KMS-11 (cell line): ENCODE measurements at regions not wholly inside any gene's neighbourhood (a gene's known extent, or its start where the extent isn't known, plus 50 kb on each side); places are given as distances from the start of the nearest gene placed in this dataset.

Experiments used
- H2AFZ ChIP-seq: fragments of 200-600 bp; sonication (generic); 2 replicates; pipeline ENCODE4 v1.6.1; 2016; ENCODE audit warnings: antibody characterized with exemption, mixed run types, low read depth
- H3K27ac ChIP-seq: fragments of 200-600 bp; sonication (generic); 2 replicates; pipeline ENCODE4 v1.6.1; 2016; ENCODE audit warnings: mild to moderate bottlenecking, mixed run types
- H3K27me3 ChIP-seq: fragments of 200-600 bp; sonication (generic); 2 replicates; pipeline ENCODE4 v1.6.1; 2017; ENCODE audit warnings: mild to moderate bottlenecking, low read depth, mixed run types, moderate library complexity; ENCODE audit not compliant: insufficient read depth
- H3K36me3 ChIP-seq: fragments of 200-600 bp; sonication (generic); 2 replicates; pipeline ENCODE4 v1.6.1; 2017; ENCODE audit warnings: mild to moderate bottlenecking, mixed run types; ENCODE audit not compliant: insufficient read depth
- H3K4me1 ChIP-seq: fragments of 200-600 bp; sonication (generic); 2 replicates; pipeline ENCODE4 v1.6.1; 2016; ENCODE audit warnings: mild to moderate bottlenecking, low read depth, mixed run types; ENCODE audit not compliant: poor library complexity, severe bottlenecking
- H3K4me2 ChIP-seq: fragments of 200-600 bp; sonication (generic); 2 replicates; pipeline ENCODE4 v1.7.0; 2016; ENCODE audit warnings: mild to moderate bottlenecking, mixed run types
- H3K4me3 ChIP-seq: fragments of 200-600 bp; sonication (generic); IDR thresholded peaks from 2 replicates; pipeline ENCODE4 v1.6.1; 2017; ENCODE audit warnings: low read depth, low read length, mixed read lengths; ENCODE audit not compliant: insufficient read depth
- H3K79me2 ChIP-seq: fragments of 200-600 bp; sonication (generic); 2 replicates; pipeline ENCODE4 v1.6.1; 2016; ENCODE audit warnings: low read depth, mixed run types; ENCODE audit not compliant: insufficient read depth
- H3K9ac ChIP-seq: fragments of 200-600 bp; sonication (generic); 2 replicates; pipeline ENCODE4 v1.6.1; 2016; ENCODE audit warnings: mild to moderate bottlenecking, mixed run types
- H4K20me1 ChIP-seq: fragments of 200-600 bp; sonication (generic); 2 replicates; pipeline ENCODE4 v1.6.1; 2016; ENCODE audit warnings: mild to moderate bottlenecking, mixed run types; ENCODE audit not compliant: insufficient read depth
- CTCF ChIP-seq: fragments of 200-600 bp; sonication (generic); conservative IDR thresholded peaks from 2 replicates; pipeline ENCODE4 v1.6.1; 2017; ENCODE audit warnings: low read depth, mild to moderate bottlenecking, antibody characterized with exemption, low read length, moderate library complexity, mixed read lengths

DNA sequence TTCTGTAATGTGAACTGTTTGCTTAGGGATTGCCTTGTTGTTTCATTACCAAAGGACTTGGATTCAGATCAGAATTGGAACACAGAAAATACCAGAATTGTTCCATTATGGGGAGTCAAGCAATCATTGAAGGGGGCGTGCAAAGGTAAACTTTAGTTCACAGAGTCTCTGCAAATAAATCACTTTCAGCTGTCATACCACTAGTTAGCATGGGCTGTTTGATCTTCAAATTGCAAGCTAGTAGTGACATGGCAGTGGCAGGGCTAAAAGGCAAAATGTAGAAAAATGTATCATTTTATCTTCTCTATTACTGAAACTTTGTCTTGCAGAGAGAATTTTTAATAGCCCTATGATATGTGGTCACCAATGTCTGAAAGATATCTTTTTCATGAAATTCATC, 483.2 kb upstream of the NRSN1 start:
- Histone ChIP-seq H3K9ac (no peak overlapping the region), H2AFZ (no peak overlapping the region), H3K27me3 (no peaks in the 10 kb centered on the region), H3K36me3 (no peaks in the 10 kb centered on the region), H3K4me3 (no peak overlapping the region), H3K4me2 (no peak overlapping the region), H3K27ac (no peak overlapping the region), H3K4me1 (no peaks in the 10 kb centered on the region), H3K79me2 (no peaks in the 10 kb centered on the region), H4K20me1 (no peaks in the 10 kb centered on the region)
- TF ChIP-seq CTCF, result no peak

GRCh38 chr6:23647045-23647444, 479.0 kb upstream of the NRSN1 start:
- no peak overlapping the region for H2AFZ ChIP-seq
- H4K20me1 ChIP-seq, result no peaks in the 10 kb centered on the region
- H3K36me3 ChIP-seq, result no peaks in the 10 kb centered on the region
- H3K27me3 ChIP-seq, result no peaks in the 10 kb centered on the region
- no peak overlapping the region for H3K9ac ChIP-seq
- no peak overlapping the region for H3K4me3 ChIP-seq
- no peak for TF ChIP-seq CTCF
- no peaks in the 10 kb centered on the region for H3K79me2 ChIP-seq
- H3K4me1 ChIP-seq, result no peaks in the 10 kb centered on the region
- no peak overlapping the region for H3K27ac ChIP-seq
- no peak overlapping the region for H3K4me2 ChIP-seq

- H3K27ac ChIP-seq, result no peak overlapping the region
- H2AFZ ChIP-seq, result no peak overlapping the region
- H3K9ac ChIP-seq, result no peak overlapping the region
- no peaks in the 10 kb centered on the region for H3K27me3 ChIP-seq
- H3K79me2 ChIP-seq, result no peaks in the 10 kb centered on the region
- H4K20me1 ChIP-seq, result no peaks in the 10 kb centered on the region
- H3K4me1 ChIP-seq, result no peaks in the 10 kb centered on the region
- H3K4me3 ChIP-seq, result no peak overlapping the region
- no peaks in the 10 kb centered on the region for H3K36me3 ChIP-seq
- no peak for TF ChIP-seq CTCF
- no peak overlapping the region for H3K4me2 ChIP-seq
These were observed 475.3 kb upstream of the NRSN1 start for GRCh38 chr6:23650676-23651075.

DNA sequence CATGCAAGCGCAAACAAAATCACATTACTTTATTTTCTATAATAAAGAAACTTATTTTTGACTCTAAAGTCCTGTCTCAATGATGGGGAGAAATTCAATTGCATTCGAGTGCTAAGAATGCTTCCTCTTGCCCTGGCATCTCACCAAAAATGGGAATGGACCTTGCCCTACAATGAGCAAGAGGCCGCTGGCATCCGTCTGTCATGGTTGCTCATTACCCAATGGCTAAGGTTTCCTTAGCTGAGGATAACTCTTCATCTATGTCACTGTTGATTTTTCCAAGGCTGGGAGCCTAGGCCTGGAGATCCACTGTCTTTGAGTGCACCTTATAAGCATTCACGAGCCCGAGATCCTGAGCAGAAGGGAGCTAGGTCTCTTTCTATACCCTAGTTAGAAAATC, 471.3 kb upstream of the NRSN1 start:
- no peaks in the 10 kb centered on the region for H3K4me1 ChIP-seq
- H3K4me2 ChIP-seq, result no peak overlapping the region
- no peak for TF ChIP-seq CTCF
- H3K79me2 ChIP-seq, result no peaks in the 10 kb centered on the region
- no peaks in the 10 kb centered on the region for H3K27me3 ChIP-seq
- H3K4me3 ChIP-seq, result no peak overlapping the region
- no peaks in the 10 kb centered on the region for H4K20me1 ChIP-seq
- H3K9ac ChIP-seq, result no peak overlapping the region
- no peak overlapping the region for H3K27ac ChIP-seq
- no peaks in the 10 kb centered on the region for H3K36me3 ChIP-seq
- no peak overlapping the region for H2AFZ ChIP-seq

DNA sequence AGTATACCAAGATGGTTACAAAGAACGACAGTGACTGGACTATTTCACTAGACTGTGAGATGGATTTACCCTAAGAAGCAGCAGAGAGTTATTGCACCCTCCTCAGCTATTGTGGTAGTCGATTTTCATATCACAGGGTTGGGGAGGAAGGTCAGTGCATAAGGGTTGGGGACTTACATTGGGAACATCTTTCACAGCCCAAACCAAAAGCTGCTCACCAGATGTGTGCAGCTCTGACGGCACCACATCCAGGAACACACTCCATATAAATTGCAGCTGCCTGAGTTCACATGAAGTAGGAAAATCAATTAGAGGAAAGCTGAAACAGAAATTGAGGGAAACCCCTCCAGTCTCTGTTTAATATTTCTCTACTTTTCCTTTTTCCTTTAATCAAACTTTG, 470.5 kb upstream of the NRSN1 start:
- no peak overlapping the region for H3K4me3 ChIP-seq
- TF ChIP-seq CTCF, result no peak
- H3K36me3 ChIP-seq, result no peaks in the 10 kb centered on the region
- H3K4me1 ChIP-seq, result no peaks in the 10 kb centered on the region
- H3K4me2 ChIP-seq, result no peak overlapping the region
- H3K27me3 ChIP-seq, result no peaks in the 10 kb centered on the region
- no peak overlapping the region for H2AFZ ChIP-seq
- no peaks in the 10 kb centered on the region for H4K20me1 ChIP-seq
- no peaks in the 10 kb centered on the region for H3K79me2 ChIP-seq
- no peak overlapping the region for H3K27ac ChIP-seq
- no peak overlapping the region for H3K9ac ChIP-seq
